Body of pancreas (tissue), 4 donors: ENCODE measurements at regions not wholly inside any gene's neighbourhood (a gene's known extent, or its start where the extent isn't known, plus 50 kb on each side); places are given as distances from the start of the nearest gene placed in this dataset.

ENCODE experiments used
- ATAC-seq: fragments of 150-250 bp; one replicate; pipeline ENCODE4 v1.9.1; 2016
- DNase-seq, 4 donors: peaks; one replicate each; pipeline ENCODE4 v3.0.0-alpha.2; 2019
- H3K27ac ChIP-seq, 4 donors: fragments of 200-600 bp; sonication (generic); 1 replicate in 3 of 4; 2 replicates in 1 of 4; pipeline versions ENCODE4 v1.5.1 to v1.6.1; 2016 to 2019; ENCODE audit warnings: mild to moderate bottlenecking in 1 of 4, mixed read lengths in 1 of 4, moderate library complexity in 1 of 4
- H3K27me3 ChIP-seq, 2 donors: fragments of 200-600 bp; sonication (generic); one replicate each; pipeline ENCODE4 v1.6.0; 2016; ENCODE audit warnings: mild to moderate bottlenecking in 1 of 2
- H3K36me3 ChIP-seq, 2 donors: fragments of 200-600 bp; sonication (generic); replicated peaks in 1 of 2; 2 replicates each; pipeline ENCODE4 v1.5.1; 2016; ENCODE audit warnings: low read depth in 2 of 2; ENCODE audit not compliant: insufficient read depth in 1 of 2
- H3K4me1 ChIP-seq: fragments of 200-600 bp; sonication (generic); one replicate; pipeline ENCODE4 v1.6.0; 2016
- H3K4me3 ChIP-seq, 2 donors: fragments of 200-600 bp; sonication (generic); 1 replicate in 1 of 2; 2 replicates in 1 of 2; pipeline ENCODE4 v1.5.1; 2016 to 2019
- H3K9me3 ChIP-seq, 3 donors: fragments of 200-600 bp; sonication (generic); 1 replicate in 2 of 3; 2 replicates in 1 of 3; pipeline ENCODE4 v1.5.1; 2016
- POLR2A ChIP-seq, 3 donors: fragments of 450-650 bp; IDR thresholded peaks; one replicate each; pipeline ENCODE4 v1.6.1; 2016; ENCODE audit warnings: antibody characterized with exemption in 3 of 3, mild to moderate bottlenecking in 2 of 3
- WGBS, 2 donors: methylation state at CpG; one replicate each; pipeline ENCODE4 v1.1.5; 2017; 5-methylcytosine and 5-hydroxymethylcytosine counted together
- intact Hi-C: fragments of 100-400 bp; cut with DNase I; formaldehyde crosslinking; loops from one replicate; pipeline ENCODE4 v1.15.1; 2023
- TF ChIP-seq, protein P1 (sequence below), 7 experiments: fragments of 450-650 bp in 4 of 7; fragments of 200-600 bp in 3 of 7; sonication (generic) in 3 of 7; IDR thresholded peaks; one replicate each; pipeline ENCODE4 v1.5.1; 2016 to 2019; ENCODE audit warnings: antibody characterized with exemption in 7 of 7

DNA sequence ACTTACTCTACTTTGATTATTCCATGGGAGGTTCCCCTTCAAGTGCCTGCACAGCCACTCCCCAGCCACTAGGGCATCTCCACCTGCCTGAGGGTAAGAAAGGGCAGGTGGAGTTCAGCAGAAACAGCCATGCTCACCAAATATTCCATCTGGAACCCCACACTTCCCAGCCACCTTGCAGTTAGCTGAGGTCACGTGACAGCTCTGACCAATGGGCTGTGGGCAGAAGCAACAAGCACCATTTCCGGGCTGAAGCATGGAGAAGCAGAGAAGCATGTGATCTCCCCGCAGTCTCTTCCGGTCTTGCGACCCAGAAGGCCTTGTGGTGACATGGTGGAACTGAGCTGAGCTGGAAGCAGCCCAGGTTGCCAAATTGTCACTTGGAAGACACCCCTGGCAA lies 108.6 kb downstream of the CCT6B start:
- ATAC-seq (no peak), DNase-seq (no peak)
- H3K4me3 ChIP-seq, result no peak overlapping the region
- no peaks in the 10 kb centered on the region for H3K27me3 ChIP-seq
- H3K4me1 ChIP-seq, result no peaks in the 10 kb centered on the region
- TF ChIP-seq, protein P1, sequence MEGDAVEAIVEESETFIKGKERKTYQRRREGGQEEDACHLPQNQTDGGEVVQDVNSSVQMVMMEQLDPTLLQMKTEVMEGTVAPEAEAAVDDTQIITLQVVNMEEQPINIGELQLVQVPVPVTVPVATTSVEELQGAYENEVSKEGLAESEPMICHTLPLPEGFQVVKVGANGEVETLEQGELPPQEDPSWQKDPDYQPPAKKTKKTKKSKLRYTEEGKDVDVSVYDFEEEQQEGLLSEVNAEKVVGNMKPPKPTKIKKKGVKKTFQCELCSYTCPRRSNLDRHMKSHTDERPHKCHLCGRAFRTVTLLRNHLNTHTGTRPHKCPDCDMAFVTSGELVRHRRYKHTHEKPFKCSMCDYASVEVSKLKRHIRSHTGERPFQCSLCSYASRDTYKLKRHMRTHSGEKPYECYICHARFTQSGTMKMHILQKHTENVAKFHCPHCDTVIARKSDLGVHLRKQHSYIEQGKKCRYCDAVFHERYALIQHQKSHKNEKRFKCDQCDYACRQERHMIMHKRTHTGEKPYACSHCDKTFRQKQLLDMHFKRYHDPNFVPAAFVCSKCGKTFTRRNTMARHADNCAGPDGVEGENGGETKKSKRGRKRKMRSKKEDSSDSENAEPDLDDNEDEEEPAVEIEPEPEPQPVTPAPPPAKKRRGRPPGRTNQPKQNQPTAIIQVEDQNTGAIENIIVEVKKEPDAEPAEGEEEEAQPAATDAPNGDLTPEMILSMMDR (IDR thresholded peaks at IDR 0.05), result no peak
- no peak for TF ChIP-seq POLR2A (IDR thresholded peaks at IDR 0.05)
- no peaks in the 10 kb centered on the region for H3K9me3 ChIP-seq
- whole genome bisulfite sequencing, 2 donors, result 72 to 73% methylated on average over 4 to 5 of the region's 5 CpGs
- intact Hi-C loops, result no loop called here
- H3K36me3 ChIP-seq, result no peaks in the 10 kb centered on the region
- no peak overlapping the region for H3K27ac ChIP-seq

DNA sequence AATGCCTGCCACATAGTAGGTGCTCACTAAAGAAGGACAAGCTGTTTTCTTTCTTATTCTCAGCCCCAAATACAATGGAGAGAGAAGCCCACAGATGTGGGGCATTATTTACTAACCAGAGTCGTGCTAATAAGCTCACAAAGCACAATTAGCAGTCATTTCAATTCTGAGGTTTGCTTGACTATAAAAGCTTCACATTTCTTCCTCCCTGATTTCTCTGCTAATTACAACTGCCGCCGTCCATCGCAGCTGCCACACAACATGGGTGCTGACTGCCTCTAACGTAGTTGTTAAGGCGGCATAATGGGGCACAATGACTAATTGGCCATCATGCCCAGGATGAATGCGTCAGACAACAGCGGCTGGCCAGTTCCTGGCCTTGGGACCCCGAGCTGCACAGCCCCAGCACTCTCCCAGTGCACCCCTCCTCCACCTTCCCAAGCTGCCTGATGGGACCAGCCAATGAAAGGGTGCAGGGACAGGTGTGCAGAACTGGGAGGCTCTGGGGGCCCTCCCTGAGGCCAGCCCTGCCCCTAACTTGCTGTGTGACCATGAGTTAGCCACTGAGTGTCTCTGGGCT lies 109.2 kb downstream of the CCT6B start:
- DNase-seq (no peak), ATAC-seq (no peak)
- Histone ChIP-seq H3K36me3 (no peaks in the 10 kb centered on the region), H3K4me3 (no peak overlapping the region), H3K9me3 (no peaks in the 10 kb centered on the region), H3K4me1 (no peaks in the 10 kb centered on the region), H3K27ac (no peak overlapping the region), H3K27me3 (no peaks in the 10 kb centered on the region)
- WGBS, 2 donors, result 54 to 67% methylated on average over 9 of the region's 9 CpGs
- TF ChIP-seq POLR2A (IDR thresholded peaks at IDR 0.05), result no peak
- TF ChIP-seq, protein P1 (IDR thresholded peaks at IDR 0.05), result no peak
- intact Hi-C loops, result no loop called here

DNA sequence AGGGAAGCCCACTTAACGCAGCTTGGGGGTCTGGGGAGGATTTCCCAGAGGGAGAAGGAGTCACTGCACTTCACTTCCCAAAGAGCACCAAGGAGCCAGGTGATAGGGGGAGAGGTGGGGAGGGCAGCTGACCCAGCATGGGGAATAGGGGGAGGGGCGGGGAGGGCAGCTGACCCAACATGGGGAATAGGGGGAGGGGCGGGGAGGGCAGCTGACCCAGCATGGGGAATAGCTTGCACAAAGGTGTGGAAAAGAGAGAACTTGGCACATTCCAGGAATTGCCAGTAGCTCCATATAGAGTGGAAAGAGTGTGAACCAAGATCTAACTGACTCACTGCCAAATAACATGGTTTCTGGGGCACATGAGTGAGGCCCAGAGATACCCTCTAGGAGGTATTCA lies 110.3 kb downstream of the CCT6B start:
- intact Hi-C loops, result no loop called here

DNA sequence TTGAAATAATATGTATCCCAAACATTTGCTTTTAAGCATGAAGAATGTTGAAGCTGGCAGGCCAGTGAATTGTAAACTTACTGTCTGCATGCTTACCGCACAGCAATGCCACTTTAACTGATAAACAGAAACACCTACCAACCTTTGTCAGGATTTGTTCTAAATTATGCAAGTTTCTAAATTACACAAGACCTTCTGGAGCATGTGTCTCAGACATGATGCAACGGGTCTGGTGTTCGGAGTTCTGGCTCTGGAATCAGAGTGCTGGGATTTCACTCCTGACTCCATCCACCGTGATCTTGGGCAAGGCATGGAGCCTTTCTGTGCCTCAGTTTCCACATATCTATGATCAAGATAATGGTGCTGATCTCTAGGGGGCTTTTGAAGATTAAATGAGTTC lies 111.2 kb downstream of the CCT6B start:
- no peak overlapping the region for H3K27ac ChIP-seq
- TF ChIP-seq POLR2A (IDR thresholded peaks at IDR 0.05), result no peak
- TF ChIP-seq, protein P1 (IDR thresholded peaks at IDR 0.05), result no peak
- ATAC-seq (no peak), DNase-seq (no peak)
- H3K9me3 ChIP-seq, result no peaks in the 10 kb centered on the region
- H3K36me3 ChIP-seq, result no peaks in the 10 kb centered on the region
- 64 to 72% methylated on average over 4 of the region's 4 CpGs for WGBS, 2 donors
- H3K27me3 ChIP-seq, result no peaks in the 10 kb centered on the region
- intact Hi-C loops, result no loop called here
- H3K4me3 ChIP-seq, result no peak overlapping the region
- H3K4me1 ChIP-seq, result no peaks in the 10 kb centered on the region

More for the DNA sequence above, 110.3 kb downstream of the CCT6B start:
- no peak for DNase-seq
- no peak overlapping the region for H3K27ac ChIP-seq
- ATAC-seq, result no peak
- H3K4me3 ChIP-seq, result no peak overlapping the region
- TF ChIP-seq, protein P1 (IDR thresholded peaks at IDR 0.05), result no peak
- no peak for TF ChIP-seq POLR2A (IDR thresholded peaks at IDR 0.05)
- WGBS, 2 donors, result 69 to 82% methylated on average over 3 of the region's 3 CpGs
- no peaks in the 10 kb centered on the region for H3K27me3 ChIP-seq
- no peaks in the 10 kb centered on the region for H3K9me3 ChIP-seq
- H3K36me3 ChIP-seq, result no peaks in the 10 kb centered on the region
- H3K4me1 ChIP-seq, result no peaks in the 10 kb centered on the region

GRCh38 chr17:34847938-34848337 lies 113.3 kb downstream of the CCT6B start:
- intact Hi-C loops, result no loop called here
- TF ChIP-seq, protein P1 (IDR thresholded peaks at IDR 0.05), result no peak
- TF ChIP-seq POLR2A (IDR thresholded peaks at IDR 0.05), result no peak
- H3K36me3 ChIP-seq, result no peaks in the 10 kb centered on the region
- H3K4me1 ChIP-seq, result no peaks in the 10 kb centered on the region
- DNase-seq (no peak), ATAC-seq (no peak)
- H3K27me3 ChIP-seq, result no peaks in the 10 kb centered on the region
- no peaks in the 10 kb centered on the region for H3K9me3 ChIP-seq
- no peak overlapping the region for H3K4me3 ChIP-seq
- 34 to 45% methylated on average over 3 of the region's 3 CpGs for WGBS, 2 donors
- no peak overlapping the region for H3K27ac ChIP-seq
